ENCODE measurements at regions not wholly inside any gene's neighbourhood (a gene's known extent, or its start where the extent isn't known, plus 50 kb on each side); places are given as distances from the start of the nearest gene placed in this dataset.
A peak's percentile ranks its signal among the peaks of the same experiment; 100 is the strongest.
"Not testable (repeated sequence)": the region's sequence is repeated elsewhere in the genome, so short reads cannot be mapped to it uniquely, and the experiment has no call there.

DNA sequence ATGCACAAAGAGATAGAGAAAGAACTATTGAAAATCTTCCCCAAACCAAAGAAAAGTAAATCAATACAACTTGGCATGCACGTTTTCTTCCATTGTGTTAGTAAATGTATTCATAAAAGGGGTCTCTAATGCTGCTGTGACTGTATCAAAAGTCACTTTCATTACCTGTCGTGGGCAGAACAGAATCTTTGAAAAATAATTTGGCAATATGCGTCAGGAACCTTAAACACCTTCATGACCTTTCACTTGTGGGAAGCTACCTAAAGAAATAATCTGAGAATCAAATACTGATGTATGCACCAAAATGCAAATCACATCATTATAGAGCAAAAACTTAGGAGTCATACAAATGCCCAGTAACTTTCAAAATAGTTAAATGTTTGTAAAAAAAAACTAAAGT, 105.3 kb downstream of the ARL4C start:
- no peak overlapping the region for H3K9ac ChIP-seq (ENCODE audit: low read depth, low read length)
- H3K9me3 ChIP-seq (ENCODE audit: insufficient read depth, low read depth, low read length) = no peaks in the 10 kb centered on the region
- H3K4me3 ChIP-seq (ENCODE audit: low read length) = no peak overlapping the region
- no peaks in the 10 kb centered on the region for H3K4me1 ChIP-seq (ENCODE audit: insufficient read depth, low read length)
- 82% methylated on average over 3 of the region's 3 CpGs for WGBS
- no peaks in the 10 kb centered on the region for H3K36me3 ChIP-seq (ENCODE audit: insufficient read depth, low read length)
- no peak overlapping the region for H3K27ac ChIP-seq (ENCODE audit: low read depth, low read length)
- no peaks in the 10 kb centered on the region for H3K27me3 ChIP-seq (ENCODE audit: insufficient read depth, low read length)

DNA sequence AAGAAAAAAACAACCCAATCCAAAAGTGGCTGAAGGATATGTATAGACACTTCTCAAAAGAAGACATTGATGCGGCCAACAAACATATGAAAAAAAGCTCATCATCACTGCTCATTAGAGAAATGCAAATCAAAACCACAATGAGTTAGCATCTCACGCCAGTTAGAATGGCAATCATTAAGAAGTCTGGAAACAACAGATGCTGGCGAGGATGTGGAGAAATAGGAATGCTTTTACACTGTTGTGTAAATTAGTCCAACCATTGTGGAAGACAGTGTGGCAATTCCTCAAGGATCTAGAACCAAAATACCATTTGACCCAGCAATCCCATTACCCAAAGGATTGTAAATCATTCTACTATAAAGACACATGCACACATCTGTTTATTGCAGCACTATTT, 107.2 kb downstream of the ARL4C start:
- 93% methylated on average over 3 of the region's 3 CpGs for WGBS
- not testable (repeated sequence) for H3K9ac ChIP-seq (ENCODE audit: low read depth, low read length); H3K36me3 ChIP-seq (ENCODE audit: insufficient read depth, low read length); H3K27me3 ChIP-seq (ENCODE audit: insufficient read depth, low read length); H3K27ac ChIP-seq (ENCODE audit: low read depth, low read length); H3K9me3 ChIP-seq (ENCODE audit: insufficient read depth, low read depth, low read length); H3K4me3 ChIP-seq (ENCODE audit: low read length); H3K4me1 ChIP-seq (ENCODE audit: insufficient read depth, low read length)

DNA sequence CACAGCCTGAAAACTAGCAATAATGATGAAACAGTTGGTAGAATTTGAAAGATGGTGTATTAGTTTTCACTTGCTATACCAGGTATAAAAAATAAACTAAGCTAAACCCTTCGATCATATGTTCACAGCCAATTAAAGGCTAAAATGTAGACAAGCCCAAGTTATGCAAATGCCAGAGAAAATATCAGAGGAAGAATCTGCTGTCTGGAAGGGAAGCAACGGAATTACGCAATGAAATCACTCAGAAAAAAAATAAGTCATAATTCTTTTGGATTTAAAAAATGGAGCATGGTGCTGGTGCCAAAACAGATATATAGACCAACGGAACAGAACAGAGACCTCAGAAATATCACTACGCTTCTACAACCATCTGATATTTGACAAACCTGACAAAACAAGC, 108.3 kb downstream of the ARL4C start:
- Histone ChIP-seq H3K9ac (ENCODE audit: low read depth, low read length) (no peak overlapping the region), H3K27ac (ENCODE audit: low read depth, low read length) (no peak overlapping the region), H3K4me1 (ENCODE audit: insufficient read depth, low read length) (no peaks in the 10 kb centered on the region), H3K9me3 (ENCODE audit: insufficient read depth, low read depth, low read length) (peaks cover 4% of the 10 kb centered on the region; the same call in 1 of the 2 replicates), H3K36me3 (ENCODE audit: insufficient read depth, low read length) (no peaks in the 10 kb centered on the region), H3K4me3 (ENCODE audit: low read length) (no peak overlapping the region), H3K27me3 (ENCODE audit: insufficient read depth, low read length) (no peaks in the 10 kb centered on the region)
- 100% methylated on average over 5 of the region's 5 CpGs for WGBS

DNA sequence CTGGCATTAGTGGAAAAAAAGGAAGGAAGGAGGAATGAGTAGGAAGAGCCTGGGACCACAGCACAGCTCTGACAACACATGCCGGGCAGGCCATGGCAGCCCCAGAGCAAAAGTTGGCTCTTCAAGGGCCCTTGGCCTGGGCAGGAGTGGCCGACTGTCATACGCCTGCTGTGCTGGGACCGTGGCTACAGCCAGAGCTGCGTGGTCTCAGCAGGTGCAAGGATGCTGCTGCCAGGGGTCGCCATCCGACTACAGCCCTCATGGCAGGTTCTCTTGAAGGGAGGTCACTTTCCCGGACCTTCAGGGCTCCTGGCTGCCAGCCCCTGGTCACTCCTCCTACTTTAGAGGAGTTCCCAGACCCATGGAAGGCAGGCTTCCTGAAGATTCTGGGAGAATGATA, 109.9 kb downstream of the ARL4C start:
- Histone ChIP-seq H3K4me1 (ENCODE audit: insufficient read depth, low read length) (no peaks in the 10 kb centered on the region), H3K36me3 (ENCODE audit: insufficient read depth, low read length) (no peaks in the 10 kb centered on the region), H3K9ac (ENCODE audit: low read depth, low read length) (no peak overlapping the region), H3K4me3 (ENCODE audit: low read length) (no peak overlapping the region), H3K27ac (ENCODE audit: low read depth, low read length) (no peak overlapping the region), H3K9me3 (ENCODE audit: insufficient read depth, low read depth, low read length) (peaks cover 4% of the 10 kb centered on the region; the same call in 1 of the 2 replicates), H3K27me3 (ENCODE audit: insufficient read depth, low read length) (no peaks in the 10 kb centered on the region)
- 86% methylated on average over 8 of the region's 8 CpGs for WGBS

GRCh38 chr2:234382131-234382530, 114.8 kb downstream of the ARL4C start:
- no peaks in the 10 kb centered on the region for H3K36me3 ChIP-seq (ENCODE audit: insufficient read depth, low read length)
- H3K9me3 ChIP-seq (ENCODE audit: insufficient read depth, low read depth, low read length) = peaks cover 4% of the 10 kb centered on the region; the same call in 1 of the 2 replicates
- no peak overlapping the region for H3K27ac ChIP-seq (ENCODE audit: low read depth, low read length)
- H3K9ac ChIP-seq (ENCODE audit: low read depth, low read length) = no peak overlapping the region
- no peaks in the 10 kb centered on the region for H3K27me3 ChIP-seq (ENCODE audit: insufficient read depth, low read length)
- H3K4me3 ChIP-seq (ENCODE audit: low read length) = no peak overlapping the region
- peaks cover 13% of the 10 kb centered on the region; the same call in 1 of the 2 replicates for H3K4me1 ChIP-seq (ENCODE audit: insufficient read depth, low read length)

- H3K27ac ChIP-seq (ENCODE audit: low read depth, low read length); H3K27me3 ChIP-seq (ENCODE audit: insufficient read depth, low read length); H3K9me3 ChIP-seq (ENCODE audit: insufficient read depth, low read depth, low read length); H3K9ac ChIP-seq (ENCODE audit: low read depth, low read length); H3K36me3 ChIP-seq (ENCODE audit: insufficient read depth, low read length); H3K4me3 ChIP-seq (ENCODE audit: low read length): not testable (repeated sequence)
- WGBS = 100% methylated on average over 1 of the region's 2 CpGs
- H3K4me1 ChIP-seq (ENCODE audit: insufficient read depth, low read length) = peaks cover 15% of the 10 kb centered on the region; the same call in 1 of the 2 replicates
Measured at GRCh38 chr2:234378958-234379357, 117.9 kb downstream of the ARL4C start.

GRCh38 chr2:234378440-234378839, 118.4 kb downstream of the ARL4C start:
- peak overlapping the region; percentile 9; the same call in 1 of the 2 replicates for H3K27ac ChIP-seq (ENCODE audit: low read depth, low read length)
- WGBS = no CpG with 5 or more reads among the region's 4 CpGs
- no peaks in the 10 kb centered on the region for H3K9me3 ChIP-seq (ENCODE audit: insufficient read depth, low read depth, low read length)
- 0 out of 2 replicates have a peak overlapping the region, but pooled peaks have one; percentile 15 for H3K9ac ChIP-seq (ENCODE audit: low read depth, low read length)
- no peak overlapping the region for H3K4me3 ChIP-seq (ENCODE audit: low read length)
- H3K36me3 ChIP-seq (ENCODE audit: insufficient read depth, low read length) = no peaks in the 10 kb centered on the region
- no peaks in the 10 kb centered on the region for H3K27me3 ChIP-seq (ENCODE audit: insufficient read depth, low read length)
- H3K4me1 ChIP-seq (ENCODE audit: insufficient read depth, low read length) = peaks cover 15% of the 10 kb centered on the region; the same call in 1 of the 2 replicates

DNA sequence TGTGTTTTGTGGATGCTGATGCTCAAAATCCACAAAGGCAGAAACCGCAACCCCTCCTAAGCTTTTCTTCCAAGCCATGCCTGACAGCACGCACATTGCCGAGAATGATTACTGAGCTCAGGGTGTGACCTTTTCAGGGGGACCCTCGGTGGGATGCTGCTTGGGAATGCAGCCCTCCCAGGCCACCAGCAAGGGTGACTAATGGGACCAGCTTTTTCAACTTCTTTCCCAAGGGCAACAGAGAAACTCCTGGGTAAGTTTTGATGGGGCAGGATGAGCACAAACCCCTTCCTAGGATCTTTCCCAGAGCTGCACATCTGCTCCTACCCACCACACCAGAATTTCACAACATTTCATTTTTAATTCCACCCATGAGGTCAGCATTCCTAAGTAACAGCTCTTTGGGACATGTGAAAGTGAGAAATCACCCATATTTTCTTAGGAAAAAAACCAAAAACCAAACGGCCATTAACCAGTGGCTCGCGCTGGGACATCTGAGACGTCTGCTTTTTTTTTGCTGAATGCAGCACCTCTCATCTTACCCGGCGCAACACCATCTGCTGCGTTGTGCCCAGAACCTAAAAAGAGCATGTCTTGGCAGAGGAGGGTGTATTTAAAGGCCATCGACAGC, 119.0 kb downstream of the ARL4C start:
- no peaks in the 10 kb centered on the region for H3K27me3 ChIP-seq (ENCODE audit: insufficient read depth, low read length)
- H3K27ac ChIP-seq (ENCODE audit: low read depth, low read length) = peak overlapping the region; percentile 9; the same call in 1 of the 2 replicates
- H3K4me3 ChIP-seq (ENCODE audit: low read length) = no peak overlapping the region
- peaks cover 15% of the 10 kb centered on the region; the same call in 1 of the 2 replicates for H3K4me1 ChIP-seq (ENCODE audit: insufficient read depth, low read length)
- H3K9ac ChIP-seq (ENCODE audit: low read depth, low read length) = 0 out of 2 replicates have a peak overlapping the region, but pooled peaks have one; percentile 15
- no peaks in the 10 kb centered on the region for H3K9me3 ChIP-seq (ENCODE audit: insufficient read depth, low read depth, low read length)
- 83% methylated on average over 12 of the region's 12 CpGs for whole genome bisulfite sequencing
- H3K36me3 ChIP-seq (ENCODE audit: insufficient read depth, low read length) = no peaks in the 10 kb centered on the region

GRCh38 chr2:234376229-234376628, 120.7 kb downstream of the ARL4C start:
- no peak overlapping the region for H3K4me3 ChIP-seq (ENCODE audit: low read length)
- no peak overlapping the region for H3K27ac ChIP-seq (ENCODE audit: low read depth, low read length)
- no peak overlapping the region for H3K9ac ChIP-seq (ENCODE audit: low read depth, low read length)
- H3K9me3 ChIP-seq (ENCODE audit: insufficient read depth, low read depth, low read length) = no peaks in the 10 kb centered on the region
- H3K4me1 ChIP-seq (ENCODE audit: insufficient read depth, low read length) = peaks cover 15% of the 10 kb centered on the region; the same call in 1 of the 2 replicates
- no peaks in the 10 kb centered on the region for H3K36me3 ChIP-seq (ENCODE audit: insufficient read depth, low read length)
- 95% methylated on average over 3 of the region's 3 CpGs for WGBS
- H3K27me3 ChIP-seq (ENCODE audit: insufficient read depth, low read length) = no peaks in the 10 kb centered on the region

DNA sequence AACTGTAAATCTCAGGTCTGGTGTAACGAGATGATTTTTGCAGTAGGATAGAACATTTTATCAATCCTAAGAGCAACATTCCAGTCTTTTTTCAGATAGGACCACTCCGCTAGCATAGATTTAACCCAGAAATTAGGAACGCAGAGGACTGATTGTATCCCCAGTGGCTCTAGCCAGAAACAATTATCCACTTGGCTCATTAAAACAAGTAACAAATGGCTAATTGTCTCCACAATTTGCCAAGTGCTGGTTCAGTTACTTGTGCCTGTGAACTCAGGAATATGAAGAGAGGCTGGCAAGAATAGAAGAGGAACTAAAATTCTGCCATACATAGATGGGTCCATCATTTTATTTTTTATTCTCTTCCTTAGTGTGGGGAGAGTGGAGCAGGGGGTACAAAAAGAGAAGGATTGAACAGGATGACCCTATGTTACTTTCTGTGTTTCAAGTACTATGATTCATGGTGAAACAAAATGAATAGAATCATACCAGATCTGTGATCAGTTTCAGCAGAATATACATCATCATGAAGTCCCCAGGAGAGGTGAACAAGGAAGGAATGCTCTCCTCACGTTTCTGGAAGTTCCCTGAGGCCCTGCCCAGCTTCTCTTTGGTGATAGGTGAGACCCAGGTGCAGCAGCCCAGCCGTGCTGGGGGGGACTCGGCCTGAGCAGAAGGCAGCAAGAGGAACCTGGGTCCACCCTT, 121.6 kb downstream of the ARL4C start:
- Histone ChIP-seq H3K36me3 (ENCODE audit: insufficient read depth, low read length) (no peaks in the 10 kb centered on the region), H3K27me3 (ENCODE audit: insufficient read depth, low read length) (no peaks in the 10 kb centered on the region), H3K9ac (ENCODE audit: low read depth, low read length) (no peak overlapping the region), H3K4me1 (ENCODE audit: insufficient read depth, low read length) (peaks cover 15% of the 10 kb centered on the region; the same call in 1 of the 2 replicates), H3K9me3 (ENCODE audit: insufficient read depth, low read depth, low read length) (no peaks in the 10 kb centered on the region), H3K4me3 (ENCODE audit: low read length) (no peak overlapping the region), H3K27ac (ENCODE audit: low read depth, low read length) (no peak overlapping the region)
- 85% methylated on average over 6 of the region's 6 CpGs for WGBS

- Histone ChIP-seq H3K9ac (ENCODE audit: low read depth, low read length) (no peak overlapping the region), H3K36me3 (ENCODE audit: insufficient read depth, low read length) (no peaks in the 10 kb centered on the region), H3K27ac (ENCODE audit: low read depth, low read length) (no peak overlapping the region), H3K4me1 (ENCODE audit: insufficient read depth, low read length) (peaks cover 15% of the 10 kb centered on the region; the same call in 1 of the 2 replicates), H3K27me3 (ENCODE audit: insufficient read depth, low read length) (no peaks in the 10 kb centered on the region), H3K9me3 (ENCODE audit: insufficient read depth, low read depth, low read length) (no peaks in the 10 kb centered on the region), H3K4me3 (ENCODE audit: low read length) (no peak overlapping the region)
- WGBS = 94% methylated on average over 5 of the region's 5 CpGs
Measured at GRCh38 chr2:234374736-234375135, 122.1 kb downstream of the ARL4C start.
